Fibroblast of skin of right quadriceps (primary cell): ENCODE measurements at regions not wholly inside any gene's neighbourhood (a gene's known extent, or its start where the extent isn't known, plus 50 kb on each side); places are given as distances from the start of the nearest gene placed in this dataset.

Experiments
- DNase-seq: peaks from one replicate; pipeline ENCODE4 v3.0.0-alpha.2; 2013

DNA sequence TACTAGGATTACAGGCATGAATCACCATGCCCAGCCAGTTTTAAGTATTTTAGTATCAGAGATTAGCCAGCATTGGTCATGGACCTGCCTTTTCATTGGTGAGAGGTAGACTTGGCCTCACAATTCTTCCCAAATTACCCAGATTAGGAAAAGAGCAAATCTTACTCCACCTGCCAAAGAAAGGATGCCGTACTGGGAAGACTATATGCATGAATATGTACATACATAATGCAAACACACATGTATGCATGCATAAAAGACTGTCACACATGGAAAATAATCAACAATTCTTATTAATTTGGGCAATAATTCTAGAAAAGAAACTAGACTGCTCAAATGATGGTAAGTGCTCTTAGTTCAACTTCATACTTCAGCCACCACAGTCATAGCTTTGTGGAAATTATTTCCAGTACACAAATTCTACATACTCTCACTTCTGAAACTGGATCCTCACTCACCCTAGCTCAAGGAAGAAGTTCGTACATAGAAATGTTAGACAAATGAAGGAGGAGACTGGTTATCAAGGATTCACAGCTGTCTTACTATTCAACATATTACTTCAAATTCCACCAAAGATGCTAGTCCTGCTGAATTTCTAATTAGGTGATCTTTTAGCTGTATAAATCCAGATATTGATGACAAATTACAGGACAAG is 73.7 kb downstream of the MINAR2 start:
- no peak for DNase-seq

DNA sequence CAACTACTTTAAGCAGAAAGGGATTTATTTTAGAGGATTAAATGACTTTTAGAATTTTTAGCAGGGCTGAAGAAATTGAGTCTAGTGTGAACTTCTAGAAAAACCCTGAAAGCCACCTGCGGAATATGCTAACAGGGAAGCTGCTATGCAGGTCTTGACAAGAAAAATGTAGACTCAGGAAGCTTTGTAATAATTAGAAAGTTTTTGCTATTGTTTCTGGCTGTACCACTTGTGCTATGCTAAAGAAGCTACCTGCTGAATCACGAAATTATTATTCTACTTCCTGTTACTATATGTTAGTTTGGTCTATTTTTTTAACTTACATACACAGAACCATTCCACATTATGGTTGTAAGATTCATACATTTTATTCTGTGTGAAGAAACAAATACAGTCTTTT is 74.0 kb upstream of the CHSY3 start:
- DNase-seq: no peak

- DNase-seq: no peak
These were observed 67.9 kb upstream of the CHSY3 start for GRCh38 chr5:129836321-129836720.

- no peak for DNase-seq
These were observed 59.5 kb upstream of the CHSY3 start for GRCh38 chr5:129844764-129845163.

DNA sequence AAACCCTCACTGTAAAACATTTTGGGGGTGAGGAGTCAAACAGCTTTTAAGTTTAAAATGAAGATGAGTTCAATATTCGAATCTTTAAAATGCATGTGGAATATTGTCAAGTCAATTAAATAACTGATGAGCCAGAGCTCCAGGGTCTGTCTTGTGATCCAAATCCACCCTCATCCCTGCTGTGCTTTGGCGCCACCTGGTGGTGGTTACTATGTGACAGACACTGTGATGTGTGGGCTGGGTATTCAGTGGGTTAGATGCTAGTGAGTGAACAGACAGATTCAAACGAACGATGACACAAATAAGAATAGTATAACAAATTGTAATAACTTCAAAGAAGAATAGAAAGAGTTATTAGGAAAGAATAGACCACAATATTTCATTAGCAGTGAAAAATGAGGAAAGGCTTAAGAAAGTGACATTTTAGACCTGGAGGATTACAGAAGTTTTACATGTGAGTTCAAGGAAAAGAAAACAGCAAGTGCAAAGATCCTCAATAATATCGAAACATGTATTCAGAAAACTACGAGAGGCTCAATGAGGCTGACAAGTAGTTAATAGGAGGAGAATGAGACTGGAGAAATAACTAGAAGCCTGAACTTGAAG is 51.4 kb upstream of the CHSY3 start:
- peak; percentile 67 for DNase-seq

GRCh38 chr5:129853588-129853987 is 50.7 kb upstream of the CHSY3 start:
- DNase-seq: no peak
